BJ (cell line): ENCODE measurements at regions not wholly inside any gene's neighbourhood (a gene's known extent, or its start where the extent isn't known, plus 50 kb on each side); places are given as distances from the start of the nearest gene placed in this dataset.

Experiments used
- CTCF ChIA-PET: fragments of 350-600 bp; formaldehyde crosslinking; extraction: SDS; loops from one replicate; lab custom pipeline; 2021; ENCODE audit warnings: antibody characterized with exemption, inconsistent platforms; lab: Yijun Ruan, JAX
- POLR2A ChIA-PET: fragments of 300-600 bp; sonication (Branson Sonifier 250); formaldehyde crosslinking; extraction: SDS; loops from one replicate; lab custom pipeline; 2021; ENCODE audit warnings: antibody characterized with exemption; lab: Charles Lee
- DNase-seq: peaks from one replicate; pipeline ENCODE4 v3.0.0-alpha.2; 2011; ENCODE audit warnings: low read depth
- H3K27me3 ChIP-seq: 2 replicates; pipeline ENCODE4 v1.6.0; 2011; ENCODE audit warnings: low read length; ENCODE audit not compliant: control insufficient read depth, insufficient read depth
- H3K36me3 ChIP-seq: 2 replicates; pipeline ENCODE4 v1.5.1; 2011; ENCODE audit warnings: low read length; ENCODE audit not compliant: control insufficient read depth, insufficient read depth
- H3K4me3 ChIP-seq: 2 replicates; pipeline ENCODE4 v1.5.1; 2011; ENCODE audit warnings: low read depth, mild to moderate bottlenecking, control low read depth, low read length
- TF ChIP-seq, protein P1 (sequence below): IDR thresholded peaks from 2 replicates; pipeline ENCODE4 v1.5.1; 2011; ENCODE audit warnings: low read depth, mild to moderate bottlenecking, control low read depth, inconsistent platforms, low read length, moderate library complexity; ENCODE audit not compliant: insufficient read depth

DNA sequence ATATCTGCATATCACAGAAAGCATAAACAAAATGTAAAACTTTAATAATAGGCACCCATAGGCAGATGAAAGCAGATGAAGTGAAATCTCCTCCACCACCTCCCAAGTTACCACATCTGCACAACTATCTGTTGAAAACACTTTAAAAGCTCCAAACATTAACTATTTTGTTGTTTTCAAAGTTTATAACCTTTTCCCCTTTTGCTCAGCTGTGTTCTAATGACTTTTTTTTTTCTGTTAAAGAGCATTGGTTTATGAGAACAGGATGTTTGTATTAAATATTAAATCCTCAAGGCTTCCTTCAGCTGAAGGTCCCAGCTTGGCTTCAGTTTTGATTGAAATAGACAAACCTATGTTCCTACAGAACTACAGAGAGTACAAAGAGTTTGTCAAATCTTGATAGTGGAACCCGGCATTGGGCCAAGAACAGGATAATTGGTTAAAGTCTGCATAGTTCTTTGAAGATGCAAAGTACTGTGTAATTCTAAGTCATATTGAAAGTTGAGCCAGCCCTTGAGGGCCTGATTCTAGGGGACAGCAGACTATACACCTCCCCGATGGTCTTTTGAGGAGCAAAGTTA, 255.1 kb upstream of the JAG1 start:
- Histone ChIP-seq H3K27me3 (peaks cover 2% of the 10 kb centered on the region), H3K4me3 (no peak overlapping the region), H3K36me3 (no peaks in the 10 kb centered on the region)
- ChIA-PET CTCF (no interaction called here), POLR2A (no interaction called here)
- TF ChIP-seq, protein P1, sequence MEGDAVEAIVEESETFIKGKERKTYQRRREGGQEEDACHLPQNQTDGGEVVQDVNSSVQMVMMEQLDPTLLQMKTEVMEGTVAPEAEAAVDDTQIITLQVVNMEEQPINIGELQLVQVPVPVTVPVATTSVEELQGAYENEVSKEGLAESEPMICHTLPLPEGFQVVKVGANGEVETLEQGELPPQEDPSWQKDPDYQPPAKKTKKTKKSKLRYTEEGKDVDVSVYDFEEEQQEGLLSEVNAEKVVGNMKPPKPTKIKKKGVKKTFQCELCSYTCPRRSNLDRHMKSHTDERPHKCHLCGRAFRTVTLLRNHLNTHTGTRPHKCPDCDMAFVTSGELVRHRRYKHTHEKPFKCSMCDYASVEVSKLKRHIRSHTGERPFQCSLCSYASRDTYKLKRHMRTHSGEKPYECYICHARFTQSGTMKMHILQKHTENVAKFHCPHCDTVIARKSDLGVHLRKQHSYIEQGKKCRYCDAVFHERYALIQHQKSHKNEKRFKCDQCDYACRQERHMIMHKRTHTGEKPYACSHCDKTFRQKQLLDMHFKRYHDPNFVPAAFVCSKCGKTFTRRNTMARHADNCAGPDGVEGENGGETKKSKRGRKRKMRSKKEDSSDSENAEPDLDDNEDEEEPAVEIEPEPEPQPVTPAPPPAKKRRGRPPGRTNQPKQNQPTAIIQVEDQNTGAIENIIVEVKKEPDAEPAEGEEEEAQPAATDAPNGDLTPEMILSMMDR: no peak
- no peak for DNase-seq

DNA sequence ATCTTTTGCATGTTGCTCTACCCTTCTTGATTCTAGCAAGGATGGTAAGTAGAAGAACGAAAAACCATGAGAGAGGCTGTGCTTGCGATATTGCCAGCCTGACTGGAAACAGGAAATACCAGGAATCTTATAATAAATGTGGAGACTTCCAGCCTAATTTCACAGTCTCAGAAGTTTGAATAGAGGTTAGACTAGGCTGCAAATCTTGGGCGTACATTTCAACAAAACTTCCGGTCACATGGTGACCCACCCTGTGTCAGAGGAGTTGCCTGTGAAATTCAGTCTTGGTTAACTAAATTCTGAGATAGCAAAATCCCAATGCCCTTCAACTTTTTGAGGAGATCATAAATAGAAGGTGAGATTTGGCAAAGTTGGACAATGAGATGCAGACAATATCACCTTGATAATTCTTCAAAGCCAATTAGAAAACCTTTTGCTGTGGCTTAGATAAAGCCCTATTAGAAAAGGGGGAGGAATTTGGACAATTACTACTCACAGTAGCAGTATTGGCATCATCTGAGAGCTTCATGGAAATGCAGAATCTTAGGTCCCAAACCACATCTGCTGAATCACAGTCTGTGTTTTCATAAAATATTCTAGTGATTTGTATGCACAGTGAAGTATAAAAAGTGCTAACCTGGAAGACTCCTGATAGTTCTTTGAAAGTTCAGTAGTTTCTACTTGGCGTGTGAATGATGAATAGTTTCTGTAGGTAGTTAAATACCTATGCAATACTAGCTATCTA, 262.0 kb upstream of the JAG1 start:
- DNase-seq: no peak
- ChIA-PET CTCF (interaction anchor here (0.7 to 1.4 kb wide), 2 partner anchors 8 to 10 kb away, joined by 3 to 4 read pairs; no protein-coding TSS in a partner anchor), POLR2A (no interaction called here)
- Histone ChIP-seq H3K4me3 (no peak overlapping the region), H3K36me3 (no peaks in the 10 kb centered on the region), H3K27me3 (no peaks in the 10 kb centered on the region)
- TF ChIP-seq, protein P1: no peak

DNA sequence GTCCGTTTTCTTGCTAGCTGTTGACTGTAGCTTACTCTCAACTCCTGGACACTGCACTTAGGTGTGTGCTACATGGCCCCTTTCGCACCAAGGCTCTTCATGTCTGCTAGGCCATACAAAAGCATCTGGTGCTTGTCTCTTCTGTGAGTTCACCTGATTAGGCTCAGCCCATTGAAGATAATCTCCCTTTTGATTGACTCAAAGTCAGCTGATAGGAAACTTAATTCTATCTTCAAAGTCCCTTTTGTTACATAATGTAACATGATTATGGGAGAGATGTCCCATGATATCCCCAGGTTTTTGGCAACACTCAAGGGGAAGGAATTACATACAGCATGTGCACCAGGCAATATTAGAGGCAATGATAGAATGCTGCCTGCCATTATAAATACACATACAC, 263.0 kb upstream of the JAG1 start:
- CTCF ChIA-PET: no interaction called here
- TF ChIP-seq, protein P1: no peak
- POLR2A ChIA-PET: no interaction called here
- Histone ChIP-seq H3K36me3 (no peaks in the 10 kb centered on the region), H3K27me3 (no peaks in the 10 kb centered on the region), H3K4me3 (no peak overlapping the region)
- DNase-seq: no peak

DNA sequence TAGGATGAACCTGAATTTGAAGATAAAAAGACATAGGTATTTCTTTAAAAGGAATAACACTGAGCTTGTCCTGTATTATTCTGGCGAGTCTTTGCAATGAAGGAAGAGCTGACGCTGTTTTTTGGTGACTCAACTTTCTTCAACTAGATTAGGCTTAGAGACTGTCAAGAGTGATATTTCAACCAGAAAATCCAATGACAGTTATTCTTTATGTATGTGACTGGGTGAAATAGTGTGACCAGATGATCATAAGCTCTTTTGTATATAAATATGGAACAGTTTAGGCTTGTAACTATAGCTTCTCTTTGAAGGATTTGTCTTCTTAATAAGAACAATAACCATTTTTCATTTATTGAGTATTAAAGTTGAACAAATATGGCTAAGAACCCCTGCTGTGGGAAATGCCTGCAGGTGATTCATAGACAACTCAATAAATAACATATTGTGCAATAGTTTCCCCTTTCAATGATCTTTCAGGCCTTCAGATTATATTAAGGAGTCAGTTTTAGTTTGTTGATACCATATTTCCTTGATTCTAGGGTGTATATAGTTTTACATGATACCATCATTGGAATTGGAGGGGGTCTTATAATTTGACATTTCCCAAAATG, 265.6 kb upstream of the JAG1 start:
- no peak for DNase-seq
- Histone ChIP-seq H3K27me3 (no peaks in the 10 kb centered on the region), H3K4me3 (no peak overlapping the region), H3K36me3 (no peaks in the 10 kb centered on the region)
- CTCF ChIA-PET: interaction anchor here (1.0 kb wide), 1 partner anchor 13 kb away, joined by 3 read pairs; no protein-coding TSS in a partner anchor
- POLR2A ChIA-PET: no interaction called here
- TF ChIP-seq, protein P1: no peak

DNA sequence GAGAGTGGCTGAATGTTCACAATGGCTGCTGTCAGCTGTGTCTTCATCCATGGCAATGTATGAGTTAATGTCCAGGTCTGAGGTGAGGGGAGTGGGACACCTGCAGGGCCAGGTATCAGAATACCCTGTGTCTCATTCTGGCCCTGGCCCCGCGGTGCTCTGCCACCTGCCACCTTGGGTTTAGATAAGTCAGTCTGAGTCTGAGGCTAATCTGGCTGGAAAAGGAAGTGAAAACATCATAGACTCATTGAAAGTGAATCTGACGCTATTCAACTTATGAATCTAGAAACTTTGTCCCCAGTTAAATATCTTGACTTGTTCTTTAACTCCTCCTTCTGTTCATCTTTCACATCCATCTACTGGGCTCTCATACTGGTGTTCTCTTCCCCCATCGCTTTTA, 267.1 kb upstream of the JAG1 start:
- Histone ChIP-seq H3K27me3 (no peaks in the 10 kb centered on the region), H3K36me3 (no peaks in the 10 kb centered on the region), H3K4me3 (no peak overlapping the region)
- POLR2A ChIA-PET: no interaction called here
- DNase-seq: no peak
- TF ChIP-seq, protein P1: no peak
- CTCF ChIA-PET: no interaction called here
